T follicular helper cell (primary cell): ENCODE measurements at regions not wholly inside any gene's neighbourhood (a gene's known extent, or its start where the extent isn't known, plus 50 kb on each side); places are given as distances from the start of the nearest gene placed in this dataset.
"Not testable (repeated sequence)": the region's sequence is repeated elsewhere in the genome, so short reads cannot be mapped to it uniquely, and the experiment has no call there.

Experiments
- DNase-seq: peaks from one replicate; pipeline ENCODE4 v3.0.0-alpha.2; 2020; ENCODE audit warnings: low read depth

GRCh38 chr21:28590026-28590425 lies 402.7 kb downstream of the LTN1 start:
- DNase-seq: no peak

GRCh38 chr21:28588997-28589396 lies 403.7 kb downstream of the LTN1 start:
- no peak for DNase-seq

- no peak for DNase-seq
Observed at GRCh38 chr21:28587748-28588147, 404.9 kb downstream of the LTN1 start.

- DNase-seq: no peak
Observed at GRCh38 chr21:28581976-28582375, 410.7 kb downstream of the LTN1 start.

GRCh38 chr21:28581311-28581731 lies 411.4 kb downstream of the LTN1 start:
- DNase-seq: not testable (repeated sequence)

- no peak for DNase-seq
Observed at GRCh38 chr21:28580585-28580984, 412.1 kb downstream of the LTN1 start.

GRCh38 chr21:28579986-28580550 lies 412.6 kb downstream of the LTN1 start:
- DNase-seq: no peak

- DNase-seq: no peak
Observed at GRCh38 chr21:28568692-28569091, 424.0 kb downstream of the LTN1 start.

GRCh38 chr21:28563933-28564332 lies 428.7 kb downstream of the LTN1 start:
- DNase-seq: not testable (repeated sequence)

GRCh38 chr21:28561772-28562171 lies 430.9 kb downstream of the LTN1 start:
- no peak for DNase-seq

GRCh38 chr21:28554660-28555475 lies 437.8 kb downstream of the LTN1 start:
- no peak for DNase-seq

- DNase-seq: no peak
Observed at GRCh38 chr21:28550057-28550825, 442.4 kb downstream of the LTN1 start.

GRCh38 chr21:28548291-28548690 lies 444.4 kb downstream of the LTN1 start:
- no peak for DNase-seq

- no peak for DNase-seq
Observed at GRCh38 chr21:28547766-28548165, 444.9 kb downstream of the LTN1 start.

- DNase-seq: no peak
Observed at GRCh38 chr21:28543975-28544374, 448.7 kb downstream of the LTN1 start.

- DNase-seq: no peak
Observed at GRCh38 chr21:28541371-28542112, 451.1 kb downstream of the LTN1 start.

- DNase-seq: no peak
Observed at GRCh38 chr21:28540514-28540913, 452.2 kb downstream of the LTN1 start.

- no peak for DNase-seq
Observed at GRCh38 chr21:28539623-28539988, 453.1 kb downstream of the LTN1 start.

- DNase-seq: no peak
Observed at GRCh38 chr21:28538987-28539622, 453.6 kb downstream of the LTN1 start.

- DNase-seq: no peak
Observed at GRCh38 chr21:28537371-28538079, 455.2 kb downstream of the LTN1 start.

- DNase-seq: no peak
Observed at GRCh38 chr21:28532446-28532845, 460.2 kb downstream of the LTN1 start.
